T1000 (cell line): ENCODE measurements at regions not wholly inside any gene's neighbourhood (a gene's known extent, or its start where the extent isn't known, plus 50 kb on each side); places are given as distances from the start of the nearest gene placed in this dataset.
"Not testable (repeated sequence)": the region's sequence is repeated elsewhere in the genome, so short reads cannot be mapped to it uniquely, and the experiment has no call there.

ENCODE experiments used
- DNase-seq: peaks from one replicate; lab custom pipeline; 2025; ENCODE audit warnings: mixed read lengths; lab: John Stamatoyannopoulos, UW

- peak; percentile 2 for DNase-seq
These were observed 222.6 kb upstream of the ST6GAL2 start for GRCh38 chr2:107108556-107108955.

DNA sequence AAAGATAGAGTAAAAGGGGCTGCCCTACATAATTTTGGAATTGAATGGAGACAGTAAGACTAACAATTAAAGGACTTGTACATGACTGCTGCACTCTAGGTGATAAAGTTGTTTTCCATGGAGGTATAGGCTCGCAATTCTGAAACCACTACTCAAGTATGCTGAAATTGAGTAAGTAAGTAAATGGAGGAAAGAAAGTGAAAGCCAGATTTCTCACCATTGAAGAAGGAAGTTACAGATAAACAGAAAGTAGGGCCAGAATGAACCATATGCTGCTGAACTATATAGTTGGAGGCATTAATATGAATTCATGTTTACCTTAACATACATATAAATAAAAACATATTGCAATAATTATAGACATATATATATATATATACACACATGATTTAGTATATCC, 225.7 kb upstream of the ST6GAL2 start:
- DNase-seq = no peak

GRCh38 chr2:107112561-107112960, 226.6 kb upstream of the ST6GAL2 start:
- DNase-seq = no peak

DNA sequence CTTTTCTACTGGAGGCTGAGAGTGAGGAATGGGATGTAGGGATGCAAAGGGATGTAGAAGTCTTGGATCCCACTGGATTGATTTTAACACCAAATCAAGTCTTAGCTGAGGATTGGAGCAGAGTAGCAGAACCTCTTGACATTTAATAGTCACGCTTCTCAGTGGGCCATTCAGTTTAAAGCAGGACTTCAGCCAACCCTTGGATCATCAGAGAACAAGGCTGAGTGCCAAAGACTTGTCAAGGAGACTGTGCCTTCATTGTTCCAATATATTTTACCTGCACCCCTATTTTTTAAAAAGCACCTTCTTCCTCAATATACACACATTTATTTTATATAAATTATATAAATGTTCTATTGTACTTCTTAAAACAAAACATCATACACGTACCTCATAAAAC, 242.4 kb upstream of the ST6GAL2 start:
- no peak for DNase-seq

DNA sequence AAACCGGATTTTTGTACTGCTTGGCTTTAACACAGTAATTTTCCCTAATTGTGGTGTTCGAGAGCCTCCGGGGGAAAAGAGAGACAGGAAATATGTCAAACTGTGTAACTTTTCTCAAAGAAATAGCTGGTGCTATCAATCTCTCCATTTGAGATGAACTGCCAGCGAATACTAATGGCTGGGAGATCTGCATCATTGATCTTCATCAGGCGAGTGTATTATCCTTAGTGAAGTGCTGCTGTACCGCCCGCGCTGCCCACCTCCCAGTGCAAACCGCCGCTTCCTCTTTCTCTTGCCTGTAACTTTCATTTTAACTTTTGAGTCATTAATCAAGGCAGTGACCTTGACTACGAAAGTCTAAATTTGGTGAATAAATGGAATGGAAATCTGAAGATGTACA, 246.1 kb upstream of the ST6GAL2 start:
- DNase-seq = no peak

GRCh38 chr2:107132746-107133145, 246.8 kb upstream of the ST6GAL2 start:
- DNase-seq = no peak

DNA sequence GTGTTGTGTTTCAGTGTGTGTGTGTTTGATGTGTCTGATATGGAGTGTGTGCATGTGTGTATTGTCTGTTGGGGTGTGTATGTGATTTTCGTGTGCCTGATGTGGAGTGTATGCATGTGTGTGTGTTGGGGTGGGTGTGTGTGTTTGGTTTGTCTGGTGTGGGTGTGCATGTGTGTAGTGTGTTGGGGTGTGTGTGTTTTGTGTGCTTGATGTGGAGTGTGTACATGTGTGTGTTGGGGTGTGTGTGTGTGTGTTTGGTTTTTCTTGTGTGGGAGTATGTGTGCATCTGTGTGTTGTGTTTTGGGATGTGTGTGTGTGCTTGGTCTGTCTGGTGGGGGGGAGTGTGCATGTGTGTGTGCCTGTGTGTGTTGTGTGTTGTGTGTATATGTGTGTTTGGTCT, 247.4 kb upstream of the ST6GAL2 start:
- DNase-seq = no peak

DNA sequence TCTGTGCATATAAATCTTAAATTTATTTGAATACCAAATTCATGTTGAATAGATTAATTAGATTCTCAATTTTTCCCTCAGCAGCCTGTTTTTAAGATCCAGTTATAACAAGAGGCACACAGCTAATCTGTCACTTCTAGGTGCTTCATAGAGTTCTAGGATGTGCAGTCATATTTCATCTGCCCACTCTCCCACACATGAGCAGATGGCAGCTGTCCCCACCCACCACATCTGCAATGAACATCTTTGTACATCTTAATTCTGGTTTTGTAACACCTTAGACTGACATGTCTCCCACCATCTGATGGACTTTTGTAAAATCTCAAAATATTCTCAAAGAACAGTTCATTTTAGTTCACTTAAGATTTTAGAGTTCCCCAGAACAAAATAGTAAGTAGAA, 250.8 kb upstream of the ST6GAL2 start:
- no peak for DNase-seq

- DNase-seq = no peak
These were observed 251.7 kb upstream of the ST6GAL2 start for GRCh38 chr2:107137706-107138105.

DNA sequence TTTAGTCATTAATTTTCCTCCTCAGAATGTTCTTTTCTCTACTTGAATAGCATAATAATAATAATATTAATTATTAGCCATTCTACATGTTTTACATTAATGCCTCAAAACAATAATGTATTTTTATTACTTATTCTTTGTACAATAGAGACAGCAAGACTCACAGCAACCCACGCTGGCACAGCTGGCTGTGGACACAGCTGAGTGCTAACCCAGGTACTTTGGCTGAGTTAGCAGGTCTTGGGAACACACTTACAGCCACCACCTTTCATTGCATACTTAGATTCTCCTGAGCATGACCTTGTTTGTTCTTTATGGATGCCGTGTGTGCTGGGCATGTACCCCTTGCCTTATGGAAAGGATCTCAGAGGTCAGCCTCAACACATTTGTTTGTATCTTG, 260.2 kb upstream of the ST6GAL2 start:
- no peak for DNase-seq

DNA sequence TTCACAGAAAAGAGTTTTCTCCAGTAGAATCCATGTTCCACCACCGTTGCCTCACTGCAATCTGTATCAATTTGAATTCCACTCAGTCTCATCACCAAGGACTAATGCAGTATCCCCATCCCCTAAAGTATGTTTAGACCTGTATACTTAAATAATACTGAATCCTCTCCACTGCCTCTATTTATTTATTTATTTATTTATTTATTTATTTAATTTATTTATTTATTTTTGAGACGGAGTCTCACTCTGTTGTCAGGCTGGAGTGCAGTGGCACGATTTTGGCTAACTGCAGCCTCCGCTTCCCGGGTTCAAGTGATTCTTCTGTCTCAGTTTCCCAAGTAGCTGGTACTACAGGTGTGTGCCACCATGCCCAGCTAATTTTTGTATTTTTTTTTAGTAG, 260.7 kb upstream of the ST6GAL2 start:
- DNase-seq = not testable (repeated sequence)

- DNase-seq = no peak
These were observed 262.1 kb upstream of the ST6GAL2 start for GRCh38 chr2:107148055-107148454.

DNA sequence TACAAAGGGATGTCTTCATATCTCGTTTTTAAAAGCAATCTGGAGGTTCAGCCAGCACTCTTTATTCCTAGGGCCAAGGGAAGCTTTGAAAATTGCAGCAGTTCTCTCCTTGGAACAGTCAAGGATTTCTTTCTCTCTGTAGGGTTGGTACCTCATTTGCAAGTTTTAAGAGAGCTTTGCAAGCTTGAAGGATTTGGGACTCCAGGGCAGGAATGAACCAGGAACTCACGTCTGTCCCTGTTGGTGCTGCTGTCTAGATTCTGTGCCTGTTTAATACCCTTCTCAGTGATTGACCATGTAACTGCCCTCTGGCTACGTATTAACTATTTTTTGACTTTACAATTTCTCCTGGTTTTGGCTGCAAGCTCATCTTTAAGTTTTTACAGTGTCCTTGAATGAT, 262.5 kb upstream of the ST6GAL2 start:
- DNase-seq = no peak

DNA sequence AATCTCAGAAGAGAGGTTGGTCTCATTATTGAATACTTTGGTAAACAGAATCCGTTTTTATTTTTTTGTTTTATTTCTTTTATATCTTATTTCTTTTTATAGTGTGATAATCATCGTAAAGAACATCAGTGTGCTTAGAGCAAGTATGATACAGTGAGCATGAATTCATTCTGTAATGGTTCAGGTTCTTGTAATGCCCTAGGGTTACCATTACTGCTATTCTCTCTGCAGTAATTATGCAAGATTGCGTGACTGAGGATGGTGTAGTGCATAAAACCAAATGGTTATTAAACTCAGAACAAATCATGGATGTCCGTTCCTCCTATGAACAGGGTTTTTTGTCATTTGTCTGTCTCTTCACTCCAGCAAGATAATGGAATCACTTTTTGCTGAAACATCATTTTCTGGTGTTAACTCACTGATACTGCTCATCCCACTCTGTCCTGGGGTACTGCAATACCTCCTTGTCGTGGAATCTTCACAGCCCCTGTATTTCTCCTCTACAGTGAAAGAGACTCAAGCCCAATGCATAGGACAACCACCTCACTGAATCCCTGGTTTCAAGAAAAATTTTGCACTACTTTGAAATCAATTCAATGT, 274.8 kb upstream of the ST6GAL2 start:
- no peak for DNase-seq

DNA sequence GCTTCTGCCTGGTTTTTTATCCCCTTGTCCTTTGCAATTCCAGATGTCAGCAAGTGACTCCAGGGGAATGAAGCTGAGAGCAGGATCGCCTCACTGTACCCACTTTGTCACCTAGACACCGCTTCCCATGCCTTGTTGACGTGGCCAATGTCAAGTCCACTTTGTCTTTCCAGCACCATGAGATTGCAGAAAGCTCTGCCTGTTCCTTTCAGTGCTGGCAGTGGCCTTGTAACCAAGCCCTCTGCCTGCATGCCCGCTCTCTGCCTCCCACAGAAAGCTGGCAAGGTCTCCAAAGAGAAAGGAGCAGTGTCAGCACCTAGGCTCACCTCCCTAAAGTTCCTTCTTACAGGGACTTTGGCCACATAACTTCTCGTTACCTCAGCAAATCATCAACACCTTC, 282.2 kb upstream of the ST6GAL2 start:
- no peak for DNase-seq

- DNase-seq = no peak
These were observed 288.2 kb upstream of the ST6GAL2 start for GRCh38 chr2:107174171-107174570.

DNA sequence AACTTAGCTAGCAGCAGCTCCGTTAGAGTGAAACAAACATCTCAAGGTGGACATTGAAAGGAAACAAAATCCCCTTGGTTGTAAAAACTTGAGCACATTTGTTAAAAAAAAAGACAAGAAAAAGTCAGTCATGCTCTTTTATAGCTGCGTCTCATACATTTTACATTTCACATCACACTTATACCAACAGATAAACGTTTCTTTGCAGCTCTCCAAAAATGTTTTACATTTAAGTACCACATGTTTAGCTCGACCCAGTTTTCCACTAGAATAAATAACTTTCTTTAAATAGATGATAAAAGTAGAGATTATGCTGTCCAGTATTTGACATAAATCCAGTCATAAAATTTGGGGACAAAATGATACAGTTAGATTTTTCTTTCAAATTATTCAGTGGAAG, 297.0 kb upstream of the ST6GAL2 start:
- no peak for DNase-seq

- no peak for DNase-seq
These were observed 301.9 kb upstream of the ST6GAL2 start for GRCh38 chr2:107187870-107188269.

GRCh38 chr2:107195631-107196030, 309.7 kb upstream of the ST6GAL2 start:
- no peak for DNase-seq

DNA sequence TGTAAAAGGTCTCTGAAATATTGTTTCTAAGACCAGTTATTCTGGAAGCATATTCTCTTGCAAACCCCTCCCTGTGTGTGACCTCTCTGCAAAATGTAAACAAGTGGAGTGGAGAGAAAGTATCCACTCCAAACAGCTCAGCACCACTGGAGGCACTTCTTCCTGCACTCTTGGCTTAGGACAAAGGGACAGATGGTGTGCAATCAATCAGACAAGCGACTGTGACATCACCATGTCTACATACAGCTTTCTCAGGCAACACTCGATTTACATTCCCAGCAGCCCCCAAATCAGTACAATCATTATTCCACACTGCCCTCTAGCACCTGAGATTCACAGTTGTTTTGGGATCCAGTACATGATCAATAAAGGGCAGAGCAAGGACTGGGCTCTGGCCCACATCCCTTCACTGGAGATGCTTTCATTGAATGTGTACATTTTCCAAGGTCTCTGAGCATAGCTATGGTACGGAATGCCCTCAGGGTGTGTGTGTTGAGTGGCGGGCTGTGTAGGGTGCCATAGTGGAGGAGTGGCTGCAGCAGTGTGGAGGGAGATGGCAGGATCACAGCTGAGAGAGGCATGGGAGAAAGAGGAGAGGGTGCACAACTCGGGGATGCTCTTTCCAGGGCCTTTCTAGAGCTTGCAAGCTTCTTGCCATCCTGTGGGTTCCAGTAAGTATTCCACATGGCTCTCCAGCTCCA, 311.8 kb upstream of the ST6GAL2 start:
- DNase-seq = no peak

- no peak for DNase-seq
These were observed 317.1 kb upstream of the ST6GAL2 start for GRCh38 chr2:107202962-107203591.

GRCh38 chr2:107215401-107216350, 329.7 kb upstream of the ST6GAL2 start:
- DNase-seq = no peak
